ENCODE measurements at regions not wholly inside any gene's neighbourhood (a gene's known extent, or its start where the extent isn't known, plus 50 kb on each side); places are given as distances from the start of the nearest gene placed in this dataset.

DNA sequence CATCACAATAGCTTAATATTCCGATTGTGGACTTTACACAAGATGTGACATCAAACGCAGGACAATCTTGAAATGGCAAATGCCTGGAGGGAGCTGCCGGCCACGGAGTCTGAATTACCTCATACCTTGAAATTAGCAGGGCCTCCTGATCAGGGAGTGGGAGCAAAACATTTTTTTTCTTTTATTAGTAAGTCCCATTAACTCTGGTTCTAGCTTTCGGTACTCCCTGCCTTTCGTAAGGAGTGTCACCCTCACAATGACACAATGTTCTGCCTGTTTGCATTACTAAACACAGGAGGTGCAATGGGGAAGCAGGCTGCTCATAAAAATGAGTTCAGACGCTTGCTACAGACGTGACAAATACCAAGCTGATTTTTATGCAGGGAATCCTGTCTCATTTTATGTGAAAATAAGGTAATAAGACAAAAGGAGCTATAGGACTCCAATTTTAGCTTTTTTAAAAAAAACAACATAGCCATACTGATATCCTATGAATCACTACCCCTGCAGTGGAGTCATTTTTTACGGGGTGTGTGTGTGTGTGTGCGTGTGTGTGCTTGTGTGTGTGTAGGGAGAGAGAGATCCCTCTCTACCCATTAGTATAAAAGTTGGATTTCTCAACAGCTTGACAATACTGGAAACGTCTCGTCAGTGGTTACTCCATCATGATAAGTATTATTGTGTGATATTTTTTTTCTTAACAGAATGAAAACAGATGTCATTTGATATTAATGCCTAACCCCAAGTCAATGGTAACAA lies 205.1 kb upstream of the RUNX1 start:
- Histone ChIP-seq H4K5ac (ENCODE audit: insufficient read length, low read depth, low read length) (no peak overlapping the region), H3K79me1 (ENCODE audit: insufficient read depth, low read depth, low read length, poor library complexity, severe bottlenecking) (no peaks in the 10 kb centered on the region), H3K18ac (ENCODE audit: insufficient read length, low read depth, low read length) (no peak overlapping the region), H3K4me1 (ENCODE audit: insufficient read depth, low read length) (no peaks in the 10 kb centered on the region; the same call in 1 of the 2 replicates), H3K14ac (ENCODE audit: insufficient read depth, low read length) (no peak overlapping the region), H4K91ac (ENCODE audit: insufficient read length, low read depth, low read length) (no peak overlapping the region), H2AK5ac (ENCODE audit: insufficient read length, low read length) (no peak overlapping the region), H3K27me3 (ENCODE audit: insufficient read depth, low read length) (no peaks in the 10 kb centered on the region), H3T11ph (ENCODE audit: low read length) (no peak overlapping the region), H3K56ac (ENCODE audit: insufficient read length, low read depth, low read length) (no peak overlapping the region), H2AFZ (ENCODE audit: low read length) (no peak overlapping the region), H3K23ac (ENCODE audit: insufficient read length, low read depth, low read length) (no peak overlapping the region), H2BK5ac (ENCODE audit: insufficient read length, low read length) (no peak overlapping the region), H3K9ac (ENCODE audit: extremely low read depth, insufficient read length, low read length) (no peak overlapping the region), H2BK15ac (ENCODE audit: low read depth, low read length) (no peak overlapping the region), H3K4ac (ENCODE audit: low read depth, low read length) (no peak overlapping the region), H2BK20ac (ENCODE audit: low read depth, low read length, poor library complexity, severe bottlenecking) (no peak overlapping the region), H2BK12ac (ENCODE audit: insufficient read length, low read depth, low read length) (no peak overlapping the region), H4K8ac (replicated peaks; ENCODE audit: insufficient read length, low read depth, low read length) (no peak overlapping the region), H3K4me2 (ENCODE audit: insufficient read depth, insufficient read length, low read length) (no peak overlapping the region), H3K23me2 (ENCODE audit: insufficient read length, low read depth, low read length, poor library complexity, severe bottlenecking) (no peaks in the 10 kb centered on the region), H3K79me2 (ENCODE audit: insufficient read depth, low read length) (no peaks in the 10 kb centered on the region), H2BK120ac (ENCODE audit: low read depth, low read length, poor library complexity, severe bottlenecking) (no peak overlapping the region), H3K27ac (ENCODE audit: insufficient read length, low read depth, low read length) (no peak overlapping the region), H3K9me3 (ENCODE audit: control insufficient read depth, low read depth, low read length) (no peaks in the 10 kb centered on the region), H4K20me1 (ENCODE audit: control insufficient read depth, insufficient read depth, insufficient read length) (no peaks in the 10 kb centered on the region)
- H3K9me3 Mint-ChIP-seq, result peaks cover 9 to 11% of the 10 kb centered on the region in 2 experiments
- no peaks in the 10 kb centered on the region for H3K27me3 Mint-ChIP-seq (ENCODE audit: low read depth)
- no peak overlapping the region for H3K4me3 Mint-ChIP-seq
- peaks cover 13 to 15% of the 10 kb centered on the region in 2 experiments for H3K4me1 Mint-ChIP-seq
- TF ChIP-seq, protein P1, sequence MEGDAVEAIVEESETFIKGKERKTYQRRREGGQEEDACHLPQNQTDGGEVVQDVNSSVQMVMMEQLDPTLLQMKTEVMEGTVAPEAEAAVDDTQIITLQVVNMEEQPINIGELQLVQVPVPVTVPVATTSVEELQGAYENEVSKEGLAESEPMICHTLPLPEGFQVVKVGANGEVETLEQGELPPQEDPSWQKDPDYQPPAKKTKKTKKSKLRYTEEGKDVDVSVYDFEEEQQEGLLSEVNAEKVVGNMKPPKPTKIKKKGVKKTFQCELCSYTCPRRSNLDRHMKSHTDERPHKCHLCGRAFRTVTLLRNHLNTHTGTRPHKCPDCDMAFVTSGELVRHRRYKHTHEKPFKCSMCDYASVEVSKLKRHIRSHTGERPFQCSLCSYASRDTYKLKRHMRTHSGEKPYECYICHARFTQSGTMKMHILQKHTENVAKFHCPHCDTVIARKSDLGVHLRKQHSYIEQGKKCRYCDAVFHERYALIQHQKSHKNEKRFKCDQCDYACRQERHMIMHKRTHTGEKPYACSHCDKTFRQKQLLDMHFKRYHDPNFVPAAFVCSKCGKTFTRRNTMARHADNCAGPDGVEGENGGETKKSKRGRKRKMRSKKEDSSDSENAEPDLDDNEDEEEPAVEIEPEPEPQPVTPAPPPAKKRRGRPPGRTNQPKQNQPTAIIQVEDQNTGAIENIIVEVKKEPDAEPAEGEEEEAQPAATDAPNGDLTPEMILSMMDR (conservative IDR thresholded peaks at IDR 0.05), result no peak
- DNase-seq, result no peak
- H3K27ac Mint-ChIP-seq, result no peak overlapping the region
- peaks cover 6 to 12% (median 6%) of the 10 kb centered on the region in 3 experiments; a peak in 6 of 7 replicates for H3K36me3 Mint-ChIP-seq (ENCODE audit: insufficient read depth in 1 of 3, low read depth in 3 of 3)
- WGBS (ENCODE audit: extremely low coverage, insufficient read length, low lambda C conversion rate), result no CpG with 5 or more reads among the region's 12 CpGs

Data from H9 (cell line).